H1 (cell line): ENCODE measurements at regions not wholly inside any gene's neighbourhood (a gene's known extent, or its start where the extent isn't known, plus 50 kb on each side); places are given as distances from the start of the nearest gene placed in this dataset.

Experiments
- BRCA1 ChIP-seq: IDR thresholded peaks from 2 replicates; pipeline ENCODE4 v1.6.1; 2012; ENCODE audit warnings: low read depth, low read length, improper control_type of control experiment
- CBX8 ChIP-seq: fragments of 300-800, 300-1000 bp; sonication (generic); IDR thresholded peaks from 2 replicates; pipeline ENCODE4 v1.7.1; 2016; ENCODE audit warnings: low read depth, low read length, borderline replicate concordance
- CTCF ChIP-seq, 3 experiments: IDR thresholded peaks; 1 replicate in 2 of 3; 2 replicates in 1 of 3; pipeline versions ENCODE4 v1.5.1 to v1.6.1; 2011; ENCODE audit warnings: low read length in 3 of 3, mild to moderate bottlenecking in 3 of 3, inconsistent platforms in 2 of 3, low read depth in 1 of 3, moderate library complexity in 1 of 3; ENCODE audit not compliant: insufficient read depth in 1 of 3; ENCODE audit errors: control extremely low read depth in 1 of 3
- EZH2 ChIP-seq: fragments of 200-600 bp; sonication (generic); IDR thresholded peaks from 2 replicates; pipeline ENCODE4 v1.7.1; 2012; ENCODE audit warnings: low read depth, mild to moderate bottlenecking, moderate library complexity, low read length, inconsistent platforms; ENCODE audit not compliant: severe bottlenecking
- POLR2AphosphoS5 ChIP-seq: IDR thresholded peaks from 2 replicates; pipeline ENCODE4 v1.6.1; 2011; ENCODE audit warnings: low read depth, low read length
- SP1 ChIP-seq: IDR thresholded peaks from 2 replicates; pipeline ENCODE4 v1.6.1; 2011; ENCODE audit warnings: low read depth, low read length

- no peak for TF ChIP-seq CTCF (IDR thresholded peaks at IDR 0.05; ENCODE audit: control extremely low read depth in 1 of 3, insufficient read depth in 1 of 3, low read depth in 1 of 3, low read length in 3 of 3)
- no peak for TF ChIP-seq CBX8
- no peak for TF ChIP-seq POLR2AphosphoS5
- no peak for TF ChIP-seq BRCA1
- TF ChIP-seq SP1: no peak
- TF ChIP-seq EZH2: no peak
Measured at GRCh38 chr5:67476995-67477394, 280.4 kb upstream of the CD180 start (continued).
